ENCODE measurements at regions not wholly inside any gene's neighbourhood (a gene's known extent, or its start where the extent isn't known, plus 50 kb on each side); places are given as distances from the start of the nearest gene placed in this dataset.

DNA sequence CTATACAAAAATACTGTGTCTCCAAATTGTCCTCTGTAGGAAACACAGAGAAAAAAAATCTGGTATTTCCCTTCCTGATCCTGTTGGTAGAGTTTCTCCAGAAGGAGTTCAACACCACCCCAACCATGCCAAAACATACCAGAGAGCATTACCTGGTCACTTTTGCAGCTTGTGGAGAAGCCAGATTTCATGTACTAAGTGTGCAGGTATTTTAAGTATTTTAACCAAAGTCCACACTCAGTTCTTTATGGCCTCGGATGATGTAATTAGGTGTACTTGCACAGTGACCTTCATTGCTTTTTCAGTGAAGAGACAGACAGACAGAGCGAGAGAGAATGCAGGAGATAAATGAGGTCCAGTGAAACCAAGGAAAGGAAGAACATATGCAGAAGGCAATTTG, 2046.8 kb upstream of the CDH9 start:
- no peaks in the 10 kb centered on the region for H3K4me1 ChIP-seq
- no peaks in the 10 kb centered on the region for H3K36me3 ChIP-seq
- H3K4me3 ChIP-seq, result no peak overlapping the region
- H3K27me3 ChIP-seq (ENCODE audit: low read depth), result no peaks in the 10 kb centered on the region
- DNase-seq, result no peak
- H3K27ac ChIP-seq (replicated peaks), result no peak overlapping the region
- intact Hi-C loops (cut with micrococcal nuclease), result no loop called here
- peaks cover 3% of the 10 kb centered on the region for H3K9me3 ChIP-seq (replicated peaks)
- TF ChIP-seq, protein P1, sequence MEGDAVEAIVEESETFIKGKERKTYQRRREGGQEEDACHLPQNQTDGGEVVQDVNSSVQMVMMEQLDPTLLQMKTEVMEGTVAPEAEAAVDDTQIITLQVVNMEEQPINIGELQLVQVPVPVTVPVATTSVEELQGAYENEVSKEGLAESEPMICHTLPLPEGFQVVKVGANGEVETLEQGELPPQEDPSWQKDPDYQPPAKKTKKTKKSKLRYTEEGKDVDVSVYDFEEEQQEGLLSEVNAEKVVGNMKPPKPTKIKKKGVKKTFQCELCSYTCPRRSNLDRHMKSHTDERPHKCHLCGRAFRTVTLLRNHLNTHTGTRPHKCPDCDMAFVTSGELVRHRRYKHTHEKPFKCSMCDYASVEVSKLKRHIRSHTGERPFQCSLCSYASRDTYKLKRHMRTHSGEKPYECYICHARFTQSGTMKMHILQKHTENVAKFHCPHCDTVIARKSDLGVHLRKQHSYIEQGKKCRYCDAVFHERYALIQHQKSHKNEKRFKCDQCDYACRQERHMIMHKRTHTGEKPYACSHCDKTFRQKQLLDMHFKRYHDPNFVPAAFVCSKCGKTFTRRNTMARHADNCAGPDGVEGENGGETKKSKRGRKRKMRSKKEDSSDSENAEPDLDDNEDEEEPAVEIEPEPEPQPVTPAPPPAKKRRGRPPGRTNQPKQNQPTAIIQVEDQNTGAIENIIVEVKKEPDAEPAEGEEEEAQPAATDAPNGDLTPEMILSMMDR (IDR thresholded peaks at IDR 0.05; ENCODE audit: borderline replicate concordance), result no peak

DNA sequence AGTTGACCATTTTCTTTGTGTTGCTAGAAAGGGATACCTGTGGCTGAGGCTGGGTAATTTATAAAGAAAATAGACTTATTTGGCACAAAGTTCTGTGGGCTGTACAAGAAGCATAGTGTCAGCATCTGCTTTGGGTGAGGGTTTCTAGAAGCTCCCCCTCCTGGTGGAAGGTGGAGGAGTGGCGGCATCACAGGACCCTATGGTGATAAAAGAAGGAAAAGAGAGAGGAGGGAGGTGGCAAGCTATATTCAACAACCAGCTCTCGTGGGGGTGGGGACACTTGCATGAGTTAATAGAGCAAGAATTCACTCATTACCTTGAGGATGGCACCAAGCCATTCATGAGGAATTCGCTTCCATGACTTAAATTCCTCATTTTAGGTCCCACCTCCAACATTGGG, 2041.4 kb upstream of the CDH9 start:
- Histone ChIP-seq H3K9me3 (replicated peaks) (peaks cover 3% of the 10 kb centered on the region), H3K4me3 (no peak overlapping the region), H3K27me3 (ENCODE audit: low read depth) (no peaks in the 10 kb centered on the region), H3K27ac (replicated peaks) (no peak overlapping the region), H3K36me3 (no peaks in the 10 kb centered on the region), H3K4me1 (no peaks in the 10 kb centered on the region)
- intact Hi-C loops (cut with micrococcal nuclease), result no loop called here
- TF ChIP-seq, protein P1 (IDR thresholded peaks at IDR 0.05; ENCODE audit: borderline replicate concordance), result no peak
- no peak for DNase-seq

DNA sequence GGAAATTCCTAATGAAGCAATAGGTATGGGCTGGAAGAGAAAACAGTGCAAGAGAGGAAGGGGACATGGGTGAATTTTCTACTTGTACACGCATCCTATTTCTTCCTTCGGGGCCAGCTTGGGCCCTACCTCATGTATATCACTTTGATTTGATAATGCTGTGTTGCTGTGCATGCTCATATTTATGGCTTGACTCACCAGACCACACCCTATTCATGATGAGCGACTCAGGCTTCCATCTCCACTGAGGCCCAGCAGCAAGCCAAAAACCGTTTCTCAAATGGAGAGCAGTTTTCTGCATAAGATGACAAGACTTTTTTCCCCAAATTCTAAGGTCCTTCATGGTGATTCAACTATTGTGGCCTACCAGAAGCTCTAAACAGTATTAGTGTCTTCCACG, 2039.1 kb upstream of the CDH9 start:
- TF ChIP-seq, protein P1 (IDR thresholded peaks at IDR 0.05; ENCODE audit: borderline replicate concordance), result no peak
- Histone ChIP-seq H3K27me3 (ENCODE audit: low read depth) (no peaks in the 10 kb centered on the region), H3K27ac (replicated peaks) (no peak overlapping the region), H3K9me3 (replicated peaks) (no peaks in the 10 kb centered on the region), H3K4me3 (no peak overlapping the region), H3K36me3 (no peaks in the 10 kb centered on the region), H3K4me1 (no peaks in the 10 kb centered on the region)
- no peak for DNase-seq
- intact Hi-C loops (cut with micrococcal nuclease), result no loop called here

DNA sequence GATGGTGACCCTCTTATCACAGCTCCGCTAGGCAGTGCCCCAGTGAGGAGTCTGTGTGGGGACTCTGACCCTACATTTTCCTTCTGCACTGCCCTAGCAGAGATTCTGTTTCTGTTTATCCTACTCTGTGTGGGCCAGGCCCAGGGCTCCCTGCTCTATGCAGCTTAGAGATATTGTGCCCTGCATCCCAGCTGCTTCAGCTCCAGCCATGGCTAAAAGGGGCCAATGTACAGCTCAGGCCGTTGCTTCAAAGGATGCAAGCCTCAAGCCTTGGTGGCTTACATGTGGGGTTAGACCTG, 2030.7 kb upstream of the CDH9 start:
- TF ChIP-seq, protein P1 (IDR thresholded peaks at IDR 0.05; ENCODE audit: borderline replicate concordance), result no peak
- intact Hi-C loops (cut with micrococcal nuclease), result no loop called here
- H3K27ac ChIP-seq (replicated peaks), result no peak overlapping the region
- H3K9me3 ChIP-seq (replicated peaks), result no peaks in the 10 kb centered on the region
- no peak for DNase-seq
- no peaks in the 10 kb centered on the region for H3K27me3 ChIP-seq (ENCODE audit: low read depth)
- no peaks in the 10 kb centered on the region for H3K36me3 ChIP-seq
- H3K4me1 ChIP-seq, result no peaks in the 10 kb centered on the region
- H3K4me3 ChIP-seq, result no peak overlapping the region

DNA sequence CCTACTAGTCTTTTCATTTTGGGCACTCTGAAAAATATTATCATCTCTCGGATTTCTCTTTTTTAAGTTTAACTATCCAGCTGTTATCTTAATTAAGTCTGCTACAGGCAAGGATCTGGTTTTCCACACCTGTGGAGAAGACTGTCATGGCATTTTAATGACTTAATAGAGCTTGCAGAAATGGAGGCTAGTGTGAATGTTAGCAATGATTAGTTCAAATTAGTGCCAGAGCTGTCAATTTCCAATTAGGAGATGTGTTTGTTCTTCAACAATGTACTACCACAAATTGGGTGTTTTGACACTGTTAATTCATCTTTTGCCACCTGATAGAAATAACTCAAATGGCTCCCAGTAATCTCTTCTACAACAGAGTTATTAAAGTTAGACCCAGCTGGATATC, 2023.0 kb upstream of the CDH9 start:
- H3K27me3 ChIP-seq (ENCODE audit: low read depth), result no peaks in the 10 kb centered on the region
- H3K36me3 ChIP-seq, result no peaks in the 10 kb centered on the region
- H3K4me3 ChIP-seq, result no peak overlapping the region
- TF ChIP-seq, protein P1 (IDR thresholded peaks at IDR 0.05; ENCODE audit: borderline replicate concordance), result no peak
- no peak overlapping the region for H3K27ac ChIP-seq (replicated peaks)
- H3K9me3 ChIP-seq (replicated peaks), result peaks cover 4% of the 10 kb centered on the region
- DNase-seq, result no peak
- H3K4me1 ChIP-seq, result no peaks in the 10 kb centered on the region
- intact Hi-C loops (cut with micrococcal nuclease), result no loop called here

DNA sequence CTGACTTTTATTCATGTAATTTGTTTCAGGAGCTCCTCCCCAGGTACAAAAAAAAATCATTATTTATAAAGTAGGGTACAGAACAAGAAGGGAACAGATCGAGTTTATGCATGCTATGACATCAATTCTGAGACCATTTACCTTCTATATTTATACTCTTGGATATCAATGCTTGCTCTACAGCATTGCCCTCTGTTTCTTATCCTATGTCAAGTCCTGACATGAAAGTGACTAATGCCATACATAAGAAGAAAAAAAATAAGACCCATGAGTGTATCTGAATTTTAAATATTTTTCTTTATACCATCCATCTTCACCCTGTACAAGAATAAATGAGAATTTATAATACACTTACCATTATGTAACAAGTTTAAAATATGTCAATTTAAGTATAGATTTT, 2016.3 kb upstream of the CDH9 start:
- DNase-seq, result no peak
- Histone ChIP-seq H3K36me3 (no peaks in the 10 kb centered on the region), H3K27ac (replicated peaks) (no peak overlapping the region), H3K4me1 (no peaks in the 10 kb centered on the region), H3K4me3 (no peak overlapping the region), H3K27me3 (ENCODE audit: low read depth) (no peaks in the 10 kb centered on the region), H3K9me3 (replicated peaks) (peaks cover 9% of the 10 kb centered on the region)
- intact Hi-C loops (cut with micrococcal nuclease), result no loop called here
- TF ChIP-seq, protein P1 (IDR thresholded peaks at IDR 0.05; ENCODE audit: borderline replicate concordance), result no peak

Measured in left ventricle myocardium inferior (tissue), 1 donor.